PC-9 (cell line): ENCODE measurements at regions not wholly inside any gene's neighbourhood (a gene's known extent, or its start where the extent isn't known, plus 50 kb on each side); places are given as distances from the start of the nearest gene placed in this dataset.

Experiments
- CTCF ChIP-seq: fragments of 200-600 bp; sonication (generic); conservative IDR thresholded peaks from 2 replicates; pipeline ENCODE4 v1.6.1; 2017; ENCODE audit warnings: mixed run types, antibody characterized with exemption, mild to moderate bottlenecking, moderate library complexity
- EZH2 ChIP-seq: fragments of 200-600 bp; sonication (generic); IDR thresholded peaks from 2 replicates; pipeline ENCODE4 v1.8.0; 2017; ENCODE audit warnings: antibody characterized with exemption, low read depth

GRCh38 chr12:113712481-113712880 lies 240.8 kb upstream of the LHX5 start:
- no peak for TF ChIP-seq CTCF
- TF ChIP-seq EZH2, result no peak
